ENCODE measurements at regions not wholly inside any gene's neighbourhood (a gene's known extent, or its start where the extent isn't known, plus 50 kb on each side); places are given as distances from the start of the nearest gene placed in this dataset.

- DNase-seq (ENCODE audit: low spot score): no peak
Observed at GRCh38 chr4:162640152-162640551, 476.4 kb upstream of the FSTL5 start.

- no peak for DNase-seq (ENCODE audit: low spot score)
Observed at GRCh38 chr4:162634390-162634789, 470.6 kb upstream of the FSTL5 start.

GRCh38 chr4:162622664-162623063, 458.9 kb upstream of the FSTL5 start:
- no peak for DNase-seq (ENCODE audit: low spot score)

GRCh38 chr4:162610116-162610515, 446.3 kb upstream of the FSTL5 start:
- DNase-seq (ENCODE audit: low spot score): no peak

GRCh38 chr4:162586266-162586665, 422.5 kb upstream of the FSTL5 start:
- no peak for DNase-seq (ENCODE audit: low spot score)

- DNase-seq (ENCODE audit: low spot score): no peak
Observed at GRCh38 chr4:162582180-162582579, 418.4 kb upstream of the FSTL5 start.

- DNase-seq (ENCODE audit: low spot score): no peak
Observed at GRCh38 chr4:162565730-162566129, 401.9 kb upstream of the FSTL5 start.

- no peak for DNase-seq (ENCODE audit: low spot score)
Observed at GRCh38 chr4:162560073-162560472, 396.3 kb upstream of the FSTL5 start.

GRCh38 chr4:162557516-162558106, 393.8 kb upstream of the FSTL5 start:
- DNase-seq (ENCODE audit: low spot score): no peak

- DNase-seq (ENCODE audit: low spot score): no peak
Observed at GRCh38 chr4:162535121-162535520, 371.3 kb upstream of the FSTL5 start.

- DNase-seq (ENCODE audit: low spot score): no peak
Observed at GRCh38 chr4:162523171-162523570, 359.4 kb upstream of the FSTL5 start.

GRCh38 chr4:162522724-162523123, 358.9 kb upstream of the FSTL5 start:
- no peak for DNase-seq (ENCODE audit: low spot score)

GRCh38 chr4:162510937-162511336, 347.1 kb upstream of the FSTL5 start:
- DNase-seq (ENCODE audit: low spot score): no peak

- no peak for DNase-seq (ENCODE audit: low spot score)
Observed at GRCh38 chr4:162510115-162510514, 346.3 kb upstream of the FSTL5 start.

- DNase-seq (ENCODE audit: low spot score): no peak
Observed at GRCh38 chr4:162509333-162509732, 345.5 kb upstream of the FSTL5 start.

- peak; percentile 12 for DNase-seq (ENCODE audit: low spot score)
Observed at GRCh38 chr4:162506253-162506652, 342.5 kb upstream of the FSTL5 start.

GRCh38 chr4:162503868-162504267, 340.1 kb upstream of the FSTL5 start:
- no peak for DNase-seq (ENCODE audit: low spot score)

- DNase-seq (ENCODE audit: low spot score): no peak
Observed at GRCh38 chr4:162502109-162502508, 338.3 kb upstream of the FSTL5 start.

GRCh38 chr4:162499478-162499877, 335.7 kb upstream of the FSTL5 start:
- no peak for DNase-seq (ENCODE audit: low spot score)

- no peak for DNase-seq (ENCODE audit: low spot score)
Observed at GRCh38 chr4:162498168-162498567, 334.4 kb upstream of the FSTL5 start.

- peak; percentile 48 for DNase-seq (ENCODE audit: low spot score)
Observed at GRCh38 chr4:162497564-162498167, 333.9 kb upstream of the FSTL5 start.

GRCh38 chr4:162494935-162495334, 331.1 kb upstream of the FSTL5 start:
- DNase-seq (ENCODE audit: low spot score): no peak

GRCh38 chr4:162485486-162485885, 321.7 kb upstream of the FSTL5 start:
- peak; percentile 65 for DNase-seq (ENCODE audit: low spot score)

GRCh38 chr4:162475246-162475645, 311.4 kb upstream of the FSTL5 start:
- DNase-seq (ENCODE audit: low spot score): no peak

Data from H4 (cell line).